GM12875 (cell line): ENCODE measurements at regions not wholly inside any gene's neighbourhood (a gene's known extent, or its start where the extent isn't known, plus 50 kb on each side); places are given as distances from the start of the nearest gene placed in this dataset.

Source experiments
- H3K4me3 ChIP-seq: one replicate; pipeline ENCODE4 v1.5.1; 2011; ENCODE audit warnings: low read depth, low read length, control low read depth
- TF ChIP-seq, protein P1 (sequence below): IDR thresholded peaks from 2 replicates; pipeline ENCODE4 v1.5.1; 2011; ENCODE audit warnings: low read depth, mild to moderate bottlenecking, control low read depth, inconsistent platforms, low read length, moderate library complexity, borderline replicate concordance; ENCODE audit not compliant: insufficient read depth

DNA sequence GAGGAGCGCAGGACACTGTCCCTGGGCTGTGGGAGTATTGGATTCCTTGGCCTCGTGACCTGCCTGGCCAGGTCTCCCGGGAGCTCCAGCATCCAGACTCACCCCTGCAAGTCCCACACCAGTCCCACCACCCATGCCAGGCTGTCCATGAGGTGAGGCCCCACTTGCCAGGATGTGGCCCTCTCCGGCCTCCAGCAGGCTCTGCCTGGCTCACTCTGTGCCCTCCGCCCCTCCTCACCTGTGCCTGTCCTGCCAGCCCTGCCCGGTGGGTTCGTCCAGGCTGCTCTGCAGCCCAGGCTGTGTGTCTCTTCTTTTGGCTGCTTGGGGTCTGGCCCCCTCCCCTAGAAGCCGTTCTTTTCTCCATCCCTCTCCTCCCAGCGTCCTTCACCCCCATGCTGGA is 436.8 kb upstream of the MYT1L start:
- no peak overlapping the region for H3K4me3 ChIP-seq
- TF ChIP-seq, protein P1, sequence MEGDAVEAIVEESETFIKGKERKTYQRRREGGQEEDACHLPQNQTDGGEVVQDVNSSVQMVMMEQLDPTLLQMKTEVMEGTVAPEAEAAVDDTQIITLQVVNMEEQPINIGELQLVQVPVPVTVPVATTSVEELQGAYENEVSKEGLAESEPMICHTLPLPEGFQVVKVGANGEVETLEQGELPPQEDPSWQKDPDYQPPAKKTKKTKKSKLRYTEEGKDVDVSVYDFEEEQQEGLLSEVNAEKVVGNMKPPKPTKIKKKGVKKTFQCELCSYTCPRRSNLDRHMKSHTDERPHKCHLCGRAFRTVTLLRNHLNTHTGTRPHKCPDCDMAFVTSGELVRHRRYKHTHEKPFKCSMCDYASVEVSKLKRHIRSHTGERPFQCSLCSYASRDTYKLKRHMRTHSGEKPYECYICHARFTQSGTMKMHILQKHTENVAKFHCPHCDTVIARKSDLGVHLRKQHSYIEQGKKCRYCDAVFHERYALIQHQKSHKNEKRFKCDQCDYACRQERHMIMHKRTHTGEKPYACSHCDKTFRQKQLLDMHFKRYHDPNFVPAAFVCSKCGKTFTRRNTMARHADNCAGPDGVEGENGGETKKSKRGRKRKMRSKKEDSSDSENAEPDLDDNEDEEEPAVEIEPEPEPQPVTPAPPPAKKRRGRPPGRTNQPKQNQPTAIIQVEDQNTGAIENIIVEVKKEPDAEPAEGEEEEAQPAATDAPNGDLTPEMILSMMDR, result no peak

DNA sequence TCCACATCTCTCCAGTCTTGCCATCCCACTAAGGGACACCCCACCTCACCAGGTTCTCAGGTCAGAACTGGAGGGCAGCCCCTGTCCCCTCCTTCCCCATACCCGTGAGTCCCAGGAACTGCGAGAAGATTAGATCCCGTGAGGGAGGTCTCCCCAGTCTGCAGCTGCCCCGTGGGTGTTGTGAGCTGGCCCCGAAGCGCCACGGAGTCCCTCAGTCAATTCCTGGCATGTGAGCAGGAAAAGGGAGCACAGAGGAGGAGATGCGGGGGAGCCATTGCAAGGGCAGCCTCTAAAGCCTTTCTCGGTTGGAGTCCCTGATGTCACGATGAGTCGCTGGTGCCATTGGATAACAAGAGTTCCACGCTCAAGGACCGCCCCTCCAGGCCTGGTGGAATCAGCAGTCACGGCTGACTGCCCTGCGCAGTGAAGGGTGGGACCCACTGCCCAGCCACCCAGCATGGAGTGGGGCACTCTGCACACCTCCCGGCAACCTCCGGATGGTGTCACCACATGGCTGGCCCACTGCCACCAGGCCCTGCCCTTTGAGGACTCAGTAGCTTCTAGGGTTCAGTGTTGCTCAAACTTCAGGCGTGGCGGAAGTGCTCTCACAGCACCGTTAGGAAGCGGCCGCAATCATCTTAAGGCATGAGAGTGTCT is 434.9 kb upstream of the MYT1L start:
- H3K4me3 ChIP-seq, result no peak overlapping the region
- TF ChIP-seq, protein P1, result no peak

DNA sequence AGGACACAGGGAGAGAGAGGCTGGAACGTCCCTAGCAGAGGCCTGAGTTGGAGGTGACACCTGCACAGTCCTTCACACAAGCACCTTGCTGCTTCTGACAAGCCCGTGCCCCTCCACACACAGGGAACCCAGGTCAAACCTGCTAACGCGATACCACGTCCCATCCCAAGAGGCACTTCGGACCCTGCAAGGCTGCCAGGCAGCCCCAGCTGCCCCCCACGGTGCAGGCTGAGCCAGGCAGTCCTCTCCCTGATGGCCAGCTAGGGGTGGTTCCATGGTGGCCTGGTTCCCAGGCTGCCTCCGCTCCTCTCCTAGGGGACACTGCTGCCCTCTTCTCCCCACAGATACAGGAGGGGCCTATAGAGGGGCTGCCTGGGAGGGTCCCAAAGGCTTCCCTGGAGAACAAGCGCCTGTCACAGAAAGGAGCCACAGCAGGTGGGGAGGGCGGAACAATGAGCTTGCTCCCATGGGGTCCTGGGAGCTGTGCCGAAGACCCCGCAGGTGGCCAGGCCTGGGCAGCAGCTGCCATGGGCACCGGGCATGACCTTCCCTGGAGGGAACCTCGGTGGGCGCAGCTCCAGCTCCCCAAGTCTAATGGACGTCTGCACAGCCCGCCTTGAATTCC is 434.2 kb upstream of the MYT1L start:
- TF ChIP-seq, protein P1, result no peak
- no peak overlapping the region for H3K4me3 ChIP-seq

DNA sequence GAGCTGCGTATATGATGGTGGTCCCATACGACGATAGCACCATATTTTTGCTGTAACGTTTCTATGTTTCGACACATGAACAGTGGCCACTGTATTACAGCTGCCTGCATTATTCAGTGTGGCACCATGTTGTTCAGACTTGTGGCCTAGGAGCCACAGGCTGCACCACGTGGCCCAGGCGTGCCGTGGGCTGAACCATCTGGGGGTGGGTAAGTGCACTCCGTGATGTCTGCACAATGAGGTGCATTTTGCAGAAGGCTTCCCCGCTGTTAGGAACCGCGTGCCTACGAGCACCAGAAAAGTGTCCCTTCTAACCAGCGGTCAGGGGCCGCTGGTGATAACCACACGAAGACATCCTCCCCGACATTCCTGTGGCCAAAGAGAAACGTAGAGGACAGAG is 433.7 kb upstream of the MYT1L start:
- TF ChIP-seq, protein P1, result no peak
- no peak overlapping the region for H3K4me3 ChIP-seq

DNA sequence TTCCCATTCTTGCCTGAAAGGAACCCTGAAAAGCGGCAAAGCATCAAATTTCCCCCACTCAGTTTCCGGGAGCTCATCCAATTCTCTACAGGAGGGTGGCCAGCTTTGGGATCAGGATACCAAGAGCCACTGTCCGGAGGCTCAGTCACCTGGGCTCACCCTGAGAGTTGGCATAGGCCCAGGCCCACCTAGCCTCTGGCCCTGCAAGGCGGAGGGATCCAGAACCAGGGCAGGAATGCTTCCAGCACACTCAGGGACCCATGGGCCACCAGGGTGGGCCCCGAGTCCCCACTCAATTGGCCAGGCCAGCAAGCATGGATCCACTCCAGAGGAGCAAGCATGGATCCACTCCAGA is 432.9 kb upstream of the MYT1L start:
- H3K4me3 ChIP-seq, result no peak overlapping the region
- TF ChIP-seq, protein P1, result no peak

DNA sequence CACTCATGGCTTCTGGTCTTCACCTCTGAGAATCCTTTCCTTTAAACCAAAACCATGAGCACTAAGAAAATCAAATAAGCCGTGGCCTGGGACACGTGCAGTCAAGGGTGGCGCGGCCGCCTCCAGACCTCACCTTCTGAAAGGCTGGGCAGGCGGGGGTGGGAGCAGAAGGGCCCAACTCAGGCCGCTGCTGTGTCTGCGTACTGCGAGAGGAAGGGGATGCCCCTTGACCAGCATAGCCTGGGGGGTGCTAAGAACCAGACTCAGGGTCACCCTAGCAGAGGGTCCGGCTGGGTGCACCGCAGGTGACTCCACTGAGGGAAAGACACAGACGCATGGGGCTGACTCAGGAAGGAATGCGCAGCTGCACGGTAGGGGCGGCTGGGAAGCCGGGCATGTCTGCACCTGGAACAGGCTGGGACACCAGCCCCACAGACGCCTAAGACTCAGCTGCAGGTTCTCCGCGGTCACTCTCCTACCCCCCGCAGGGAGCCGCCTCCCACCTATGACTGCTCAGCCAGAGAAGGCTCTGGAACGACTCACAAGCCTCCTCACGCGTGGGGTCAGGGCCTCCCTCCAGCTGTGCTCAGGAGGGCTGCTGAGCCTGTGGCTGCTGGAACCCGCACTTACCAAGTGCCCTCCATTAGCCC is 432.4 kb upstream of the MYT1L start:
- TF ChIP-seq, protein P1, result no peak
- H3K4me3 ChIP-seq, result no peak overlapping the region

DNA sequence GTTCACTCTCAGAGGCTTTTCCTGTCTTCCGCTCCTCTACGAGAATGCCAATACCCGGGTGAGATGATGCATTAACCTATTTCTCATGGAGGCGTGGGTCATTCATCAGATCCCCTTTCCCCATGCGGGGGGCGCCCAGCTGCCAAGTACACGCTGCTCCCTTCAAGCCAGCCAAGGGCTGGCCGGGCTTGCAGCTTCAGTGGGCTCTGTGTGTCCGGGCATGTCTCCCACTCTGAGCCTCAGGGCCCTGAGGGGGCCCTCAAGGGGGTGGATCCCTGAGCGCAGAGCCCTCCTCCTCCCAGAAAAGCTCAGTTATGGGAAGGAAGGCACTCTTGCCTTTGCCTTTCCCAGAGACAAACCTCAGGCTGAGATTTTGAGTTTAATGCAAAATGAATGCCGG is 431.8 kb upstream of the MYT1L start:
- TF ChIP-seq, protein P1, result no peak
- H3K4me3 ChIP-seq, result no peak overlapping the region
